ENCODE measurements at regions not wholly inside any gene's neighbourhood (a gene's known extent, or its start where the extent isn't known, plus 50 kb on each side); places are given as distances from the start of the nearest gene placed in this dataset.

GRCh38 chr12:102616692-102617091, 136.3 kb upstream of the IGF1 start:
- Histone ChIP-seq H3K36me3 (no peaks in the 10 kb centered on the region), H3K27ac (no peak overlapping the region), H3K4me3 (no peak overlapping the region), H3K9me3 (no peaks in the 10 kb centered on the region), H3K27me3 (no peaks in the 10 kb centered on the region), H3K4me1 (no peaks in the 10 kb centered on the region)
- TF ChIP-seq POLR2A (IDR thresholded peaks at IDR 0.05) = no peak
- no peak for TF ChIP-seq CTCF (IDR thresholded peaks at IDR 0.05)
- 86% methylated on average over 2 of the region's 2 CpGs; no CpG with 5 or more reads in 1 of the 2 donors for WGBS, 2 donors (ENCODE audit: low coverage in 1 of 2)
- no peak for ATAC-seq

DNA sequence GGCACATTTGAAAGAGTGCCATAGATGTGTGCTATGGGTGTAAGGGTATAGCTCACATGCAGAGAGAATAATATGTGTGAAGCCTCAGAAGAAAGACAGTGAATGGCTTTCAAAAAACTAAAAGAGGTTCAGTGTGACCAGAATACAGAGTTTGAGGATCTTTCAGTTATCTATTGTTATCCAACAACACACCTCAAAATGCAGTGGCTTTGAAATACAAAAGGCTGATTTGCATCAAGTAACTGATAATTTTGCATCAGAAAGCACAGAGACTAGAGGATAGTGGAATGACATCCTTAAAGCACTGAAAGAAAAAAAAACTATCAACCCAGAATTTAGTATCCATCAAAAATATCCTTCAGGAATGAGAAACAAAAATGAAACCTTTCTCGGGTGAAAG, 131.6 kb upstream of the IGF1 start:
- no peak overlapping the region for H3K27ac ChIP-seq
- no peak overlapping the region for H3K4me3 ChIP-seq
- H3K4me1 ChIP-seq = no peaks in the 10 kb centered on the region
- WGBS, 2 donors (ENCODE audit: low coverage in 1 of 2) = 57 to 60% methylated on average over 1 of the region's 1 CpG
- peaks cover 0 to 9% (median 0%) of the 10 kb centered on the region in 3 donors for H3K9me3 ChIP-seq
- H3K36me3 ChIP-seq = no peaks in the 10 kb centered on the region
- no peak for ATAC-seq
- H3K27me3 ChIP-seq = no peaks in the 10 kb centered on the region
- TF ChIP-seq EP300 (IDR thresholded peaks at IDR 0.05) (no peak), POLR2A (IDR thresholded peaks at IDR 0.05) (no peak), POLR2AphosphoS5 (IDR thresholded peaks at IDR 0.05) (no peak), CTCF (IDR thresholded peaks at IDR 0.05) (no peak)

GRCh38 chr12:102609996-102610395, 129.6 kb upstream of the IGF1 start:
- Histone ChIP-seq H3K27ac (no peak overlapping the region), H3K4me1 (no peaks in the 10 kb centered on the region), H3K36me3 (no peaks in the 10 kb centered on the region), H3K4me3 (no peak overlapping the region), H3K9me3 (peaks cover 0 to 14% (median 0%) of the 10 kb centered on the region in 3 donors), H3K27me3 (no peaks in the 10 kb centered on the region)
- TF ChIP-seq CTCF (IDR thresholded peaks at IDR 0.05) (no peak), POLR2A (IDR thresholded peaks at IDR 0.05) (no peak), EP300 (IDR thresholded peaks at IDR 0.05) (no peak), POLR2AphosphoS5 (IDR thresholded peaks at IDR 0.05) (no peak)
- 50 to 57% methylated on average over 1 of the region's 1 CpG for WGBS, 2 donors (ENCODE audit: low coverage in 1 of 2)
- ATAC-seq = no peak

- Histone ChIP-seq H3K27ac (no peak overlapping the region), H3K4me1 (no peaks in the 10 kb centered on the region), H3K36me3 (no peaks in the 10 kb centered on the region), H3K4me3 (no peak overlapping the region), H3K9me3 (peaks cover 0 to 13% (median 0%) of the 10 kb centered on the region in 3 donors), H3K27me3 (no peaks in the 10 kb centered on the region)
- ATAC-seq = no peak
- TF ChIP-seq CTCF (IDR thresholded peaks at IDR 0.05) (no peak), POLR2A (IDR thresholded peaks at IDR 0.05) (no peak), POLR2AphosphoS5 (IDR thresholded peaks at IDR 0.05) (no peak), EP300 (IDR thresholded peaks at IDR 0.05) (no peak)
- WGBS, 2 donors (ENCODE audit: low coverage in 1 of 2) = 9 to 56% methylated on average over 1 to 2 of the region's 2 CpGs
Measured at GRCh38 chr12:102603021-102603420, 122.7 kb upstream of the IGF1 start.

GRCh38 chr12:102602521-102602920, 122.2 kb upstream of the IGF1 start:
- Histone ChIP-seq H3K36me3 (no peaks in the 10 kb centered on the region), H3K4me3 (no peak overlapping the region), H3K27me3 (no peaks in the 10 kb centered on the region), H3K9me3 (peaks cover 0 to 8% (median 0%) of the 10 kb centered on the region in 3 donors), H3K4me1 (no peaks in the 10 kb centered on the region), H3K27ac (no peak overlapping the region)
- ATAC-seq = no peak
- TF ChIP-seq CTCF (IDR thresholded peaks at IDR 0.05) (no peak), EP300 (IDR thresholded peaks at IDR 0.05) (no peak), POLR2A (IDR thresholded peaks at IDR 0.05) (no peak), POLR2AphosphoS5 (IDR thresholded peaks at IDR 0.05) (no peak)
- WGBS, 2 donors (ENCODE audit: low coverage in 1 of 2) = 86% methylated on average over 1 of the region's 1 CpG; no CpG with 5 or more reads in 1 of the 2 donors

All from gastroesophageal sphincter (tissue), 4 donors.